ENCODE measurements at regions not wholly inside any gene's neighbourhood (a gene's known extent, or its start where the extent isn't known, plus 50 kb on each side); places are given as distances from the start of the nearest gene placed in this dataset.

DNA sequence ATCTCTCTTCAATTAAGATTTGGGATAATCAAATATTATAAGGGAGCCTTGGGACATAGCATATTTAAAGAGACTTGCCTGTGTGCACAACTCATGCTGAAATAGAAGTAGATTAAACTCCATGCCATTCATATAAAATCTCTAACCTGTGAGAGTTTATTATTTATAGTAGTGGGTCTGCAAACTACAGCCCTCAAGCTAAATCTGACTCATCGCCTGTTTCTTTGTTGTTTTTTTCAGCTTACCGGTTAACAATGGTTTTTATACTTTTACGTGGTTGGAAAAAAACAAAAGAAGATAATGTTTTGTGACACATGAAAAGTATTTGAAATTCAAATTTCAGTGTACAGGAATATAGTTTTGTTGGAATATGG is 61.9 kb upstream of the GHR start:
- DNase-seq, result no peak

DNA sequence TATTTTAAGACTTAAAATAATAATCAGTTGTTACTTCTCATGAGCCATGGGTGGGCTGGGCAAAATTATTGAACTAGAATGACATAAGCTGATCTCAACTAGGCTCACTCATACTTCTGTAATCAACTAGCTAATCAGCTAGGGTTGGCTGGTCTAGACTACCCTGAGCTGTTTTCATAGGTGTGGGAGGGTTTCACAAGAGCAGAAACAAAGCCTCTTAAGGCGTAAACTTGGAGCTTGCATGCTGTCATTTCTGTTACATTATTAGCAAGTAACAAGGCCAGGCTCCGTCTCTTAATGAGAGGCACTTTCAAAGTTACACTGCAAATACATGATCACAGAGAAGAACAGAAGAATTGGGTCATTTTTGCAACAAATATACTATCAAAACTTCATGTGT is 57.2 kb upstream of the GHR start:
- DNase-seq, result no peak
